HG03565 (cell line): ENCODE measurements at regions not wholly inside any gene's neighbourhood (a gene's known extent, or its start where the extent isn't known, plus 50 kb on each side); places are given as distances from the start of the nearest gene placed in this dataset.

Source experiments
- ATAC-seq: cut with Tn5 transposase; IDR thresholded peaks from one replicate; pipeline ENCODE4 v1.9.1; 2021; ENCODE audit warnings: mild to moderate bottlenecking, moderate library complexity; ENCODE audit not compliant: unreplicated experiment

GRCh38 chr2:236712961-236713673 is 143.5 kb downstream of the ACKR3 start:
- ATAC-seq, result no peak

- ATAC-seq, result no peak
Measured at GRCh38 chr2:236714080-236714479, 144.5 kb downstream of the ACKR3 start.

- ATAC-seq, result no peak
Measured at GRCh38 chr2:236715077-236715476, 145.5 kb downstream of the ACKR3 start.

- ATAC-seq, result no peak
Measured at GRCh38 chr2:236715491-236715961, 145.9 kb downstream of the ACKR3 start.

- ATAC-seq, result no peak
Measured at GRCh38 chr2:236717120-236717519, 147.5 kb downstream of the ACKR3 start.

GRCh38 chr2:236717729-236718128 is 148.1 kb downstream of the ACKR3 start:
- no peak for ATAC-seq

- no peak for ATAC-seq
Measured at GRCh38 chr2:236718207-236718992, 148.8 kb downstream of the ACKR3 start.

GRCh38 chr2:236719192-236719635 is 149.6 kb downstream of the ACKR3 start:
- ATAC-seq, result no peak

GRCh38 chr2:236720974-236721540 is 151.4 kb downstream of the ACKR3 start:
- ATAC-seq, result no peak

- ATAC-seq, result no peak
Measured at GRCh38 chr2:236724200-236724599, 154.6 kb downstream of the ACKR3 start.

- ATAC-seq, result no peak
Measured at GRCh38 chr2:236726701-236727450, 157.3 kb downstream of the ACKR3 start.

GRCh38 chr2:236728916-236729670 is 159.5 kb downstream of the ACKR3 start:
- ATAC-seq, result no peak

GRCh38 chr2:236730393-236730792 is 160.8 kb downstream of the ACKR3 start:
- no peak for ATAC-seq

GRCh38 chr2:236731767-236732580 is 162.3 kb downstream of the ACKR3 start:
- ATAC-seq, result no peak

- no peak for ATAC-seq
Measured at GRCh38 chr2:236733156-236733555, 163.5 kb downstream of the ACKR3 start.

- ATAC-seq, result no peak
Measured at GRCh38 chr2:236735825-236736238, 166.2 kb downstream of the ACKR3 start.

GRCh38 chr2:236738030-236738429 is 168.4 kb downstream of the ACKR3 start:
- no peak for ATAC-seq

- no peak for ATAC-seq
Measured at GRCh38 chr2:236738896-236739295, 169.3 kb downstream of the ACKR3 start.

- no peak for ATAC-seq
Measured at GRCh38 chr2:236739663-236740062, 170.0 kb downstream of the ACKR3 start.
